ENCODE measurements at regions not wholly inside any gene's neighbourhood (a gene's known extent, or its start where the extent isn't known, plus 50 kb on each side); places are given as distances from the start of the nearest gene placed in this dataset.
A peak's percentile ranks its signal among the peaks of the same experiment; 100 is the strongest.

DNA sequence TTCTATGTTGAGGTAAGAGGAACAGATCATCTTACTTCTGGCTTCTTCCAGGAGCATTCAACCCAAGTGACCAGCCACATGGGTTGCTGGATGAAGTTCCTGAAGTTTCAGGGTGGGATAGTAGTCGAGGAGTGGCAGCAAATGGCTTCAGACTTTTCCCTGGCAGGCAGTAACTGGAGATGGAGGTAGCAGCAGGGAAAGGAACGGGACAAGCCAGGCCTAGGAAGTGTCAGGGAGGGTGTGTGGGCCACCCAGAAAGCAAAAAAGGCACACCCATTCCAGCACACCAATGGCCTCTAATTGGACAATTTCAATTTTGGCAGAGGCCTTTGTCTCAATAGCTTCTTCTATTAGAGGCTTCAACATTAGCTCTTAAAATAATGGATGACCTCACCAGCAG is 498.6 kb upstream of the ATP11B start:
- no peaks in the 10 kb centered on the region for H3K9me3 ChIP-seq (ENCODE audit: control insufficient read depth, insufficient read depth, low read length)
- no peaks in the 10 kb centered on the region for H3K4me1 ChIP-seq (ENCODE audit: control insufficient read depth, insufficient read depth, low read length)
- H3K4me3 ChIP-seq (ENCODE audit: low read depth, low read length) = no peak overlapping the region
- H3K9ac ChIP-seq (ENCODE audit: low read depth, low read length) = no peak overlapping the region
- no peaks in the 10 kb centered on the region for H3K27me3 ChIP-seq (ENCODE audit: control insufficient read depth, insufficient read depth, low read length)
- H3K36me3 ChIP-seq (ENCODE audit: control insufficient read depth, insufficient read depth, low read length) = no peaks in the 10 kb centered on the region

- Histone ChIP-seq H3K36me3 (ENCODE audit: control insufficient read depth, insufficient read depth, low read length) (no peaks in the 10 kb centered on the region), H3K4me1 (ENCODE audit: control insufficient read depth, insufficient read depth, low read length) (no peaks in the 10 kb centered on the region), H3K9ac (ENCODE audit: low read depth, low read length) (no peak overlapping the region), H3K27me3 (ENCODE audit: control insufficient read depth, insufficient read depth, low read length) (no peaks in the 10 kb centered on the region), H3K4me3 (ENCODE audit: low read depth, low read length) (no peak overlapping the region), H3K9me3 (ENCODE audit: control insufficient read depth, insufficient read depth, low read length) (no peaks in the 10 kb centered on the region)
Measured at GRCh38 chr3:182300266-182300665, 493.0 kb upstream of the ATP11B start.

GRCh38 chr3:182303169-182303568 is 490.1 kb upstream of the ATP11B start:
- Histone ChIP-seq H3K36me3 (ENCODE audit: control insufficient read depth, insufficient read depth, low read length) (no peaks in the 10 kb centered on the region), H3K9ac (ENCODE audit: low read depth, low read length) (no peak overlapping the region), H3K27me3 (ENCODE audit: control insufficient read depth, insufficient read depth, low read length) (no peaks in the 10 kb centered on the region), H3K9me3 (ENCODE audit: control insufficient read depth, insufficient read depth, low read length) (no peaks in the 10 kb centered on the region), H3K4me3 (ENCODE audit: low read depth, low read length) (no peak overlapping the region), H3K4me1 (ENCODE audit: control insufficient read depth, insufficient read depth, low read length) (no peaks in the 10 kb centered on the region)

- Histone ChIP-seq H3K27me3 (ENCODE audit: control insufficient read depth, insufficient read depth, low read length) (no peaks in the 10 kb centered on the region), H3K36me3 (ENCODE audit: control insufficient read depth, insufficient read depth, low read length) (no peaks in the 10 kb centered on the region), H3K9me3 (ENCODE audit: control insufficient read depth, insufficient read depth, low read length) (no peaks in the 10 kb centered on the region), H3K4me3 (ENCODE audit: low read depth, low read length) (no peak overlapping the region), H3K9ac (ENCODE audit: low read depth, low read length) (no peak overlapping the region), H3K4me1 (ENCODE audit: control insufficient read depth, insufficient read depth, low read length) (no peaks in the 10 kb centered on the region)
Measured at GRCh38 chr3:182305881-182306665, 487.2 kb upstream of the ATP11B start.

DNA sequence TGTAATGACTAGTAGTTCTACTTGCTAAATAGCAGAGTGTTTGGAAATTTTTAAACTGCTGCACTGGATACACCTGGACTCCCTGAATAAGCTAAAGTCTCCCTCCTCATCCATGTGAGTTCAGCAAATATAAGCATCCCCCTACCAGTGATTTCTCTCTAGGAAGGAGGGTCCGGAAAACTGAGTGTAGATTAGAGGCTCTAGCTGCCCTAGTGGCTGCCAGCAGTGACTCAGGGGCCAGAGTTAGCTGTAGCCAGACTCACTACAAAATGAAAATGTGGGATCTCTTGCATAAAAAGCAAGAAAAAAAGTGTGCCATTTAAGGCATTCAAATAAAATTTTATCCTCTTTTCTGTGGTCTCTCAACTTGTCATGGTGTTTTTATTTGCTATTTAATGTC is 485.0 kb upstream of the ATP11B start:
- no peaks in the 10 kb centered on the region for H3K9me3 ChIP-seq (ENCODE audit: control insufficient read depth, insufficient read depth, low read length)

GRCh38 chr3:182309120-182309519 is 484.2 kb upstream of the ATP11B start:
- no peaks in the 10 kb centered on the region for H3K9me3 ChIP-seq (ENCODE audit: control insufficient read depth, insufficient read depth, low read length)
- no peak overlapping the region for H3K4me3 ChIP-seq (ENCODE audit: low read depth, low read length)
- H3K9ac ChIP-seq (ENCODE audit: low read depth, low read length) = no peak overlapping the region
- H3K27me3 ChIP-seq (ENCODE audit: control insufficient read depth, insufficient read depth, low read length) = no peaks in the 10 kb centered on the region
- H3K4me1 ChIP-seq (ENCODE audit: control insufficient read depth, insufficient read depth, low read length) = no peaks in the 10 kb centered on the region
- H3K36me3 ChIP-seq (ENCODE audit: control insufficient read depth, insufficient read depth, low read length) = no peaks in the 10 kb centered on the region

More for the DNA sequence above, 485.0 kb upstream of the ATP11B start:
- Histone ChIP-seq H3K4me1 (ENCODE audit: control insufficient read depth, insufficient read depth, low read length) (no peaks in the 10 kb centered on the region), H3K27me3 (ENCODE audit: control insufficient read depth, insufficient read depth, low read length) (no peaks in the 10 kb centered on the region), H3K4me3 (ENCODE audit: low read depth, low read length) (no peak overlapping the region), H3K36me3 (ENCODE audit: control insufficient read depth, insufficient read depth, low read length) (no peaks in the 10 kb centered on the region), H3K9ac (ENCODE audit: low read depth, low read length) (no peak overlapping the region)

GRCh38 chr3:182315313-182315712 is 478.0 kb upstream of the ATP11B start:
- H3K4me3 ChIP-seq (ENCODE audit: low read depth, low read length) = no peak overlapping the region
- no peaks in the 10 kb centered on the region for H3K27me3 ChIP-seq (ENCODE audit: control insufficient read depth, insufficient read depth, low read length)
- no peaks in the 10 kb centered on the region for H3K4me1 ChIP-seq (ENCODE audit: control insufficient read depth, insufficient read depth, low read length)
- no peaks in the 10 kb centered on the region for H3K36me3 ChIP-seq (ENCODE audit: control insufficient read depth, insufficient read depth, low read length)
- H3K9ac ChIP-seq (ENCODE audit: low read depth, low read length) = no peak overlapping the region
- no peaks in the 10 kb centered on the region for H3K9me3 ChIP-seq (ENCODE audit: control insufficient read depth, insufficient read depth, low read length)

- Histone ChIP-seq H3K36me3 (ENCODE audit: control insufficient read depth, insufficient read depth, low read length) (no peaks in the 10 kb centered on the region), H3K27me3 (ENCODE audit: control insufficient read depth, insufficient read depth, low read length) (no peaks in the 10 kb centered on the region), H3K4me3 (ENCODE audit: low read depth, low read length) (no peak overlapping the region), H3K9me3 (ENCODE audit: control insufficient read depth, insufficient read depth, low read length) (no peaks in the 10 kb centered on the region), H3K4me1 (ENCODE audit: control insufficient read depth, insufficient read depth, low read length) (peaks cover 27% of the 10 kb centered on the region), H3K9ac (ENCODE audit: low read depth, low read length) (no peak overlapping the region)
Measured at GRCh38 chr3:182323126-182323700, 470.1 kb upstream of the ATP11B start.

- H3K4me3 ChIP-seq (ENCODE audit: low read depth, low read length) = no peak overlapping the region
- H3K36me3 ChIP-seq (ENCODE audit: control insufficient read depth, insufficient read depth, low read length) = no peaks in the 10 kb centered on the region
- H3K9ac ChIP-seq (ENCODE audit: low read depth, low read length) = no peak overlapping the region
- no peaks in the 10 kb centered on the region for H3K27me3 ChIP-seq (ENCODE audit: control insufficient read depth, insufficient read depth, low read length)
- peaks cover 27% of the 10 kb centered on the region for H3K4me1 ChIP-seq (ENCODE audit: control insufficient read depth, insufficient read depth, low read length)
- no peaks in the 10 kb centered on the region for H3K9me3 ChIP-seq (ENCODE audit: control insufficient read depth, insufficient read depth, low read length)
Measured at GRCh38 chr3:182323898-182324297, 469.4 kb upstream of the ATP11B start.

- no peaks in the 10 kb centered on the region for H3K9me3 ChIP-seq (ENCODE audit: control insufficient read depth, insufficient read depth, low read length)
- H3K27me3 ChIP-seq (ENCODE audit: control insufficient read depth, insufficient read depth, low read length) = no peaks in the 10 kb centered on the region
- peaks cover 27% of the 10 kb centered on the region for H3K4me1 ChIP-seq (ENCODE audit: control insufficient read depth, insufficient read depth, low read length)
- no peaks in the 10 kb centered on the region for H3K36me3 ChIP-seq (ENCODE audit: control insufficient read depth, insufficient read depth, low read length)
- no peak overlapping the region for H3K4me3 ChIP-seq (ENCODE audit: low read depth, low read length)
- H3K9ac ChIP-seq (ENCODE audit: low read depth, low read length) = no peak overlapping the region
Measured at GRCh38 chr3:182325213-182325950, 467.9 kb upstream of the ATP11B start.

GRCh38 chr3:182327196-182327681 is 466.1 kb upstream of the ATP11B start:
- no peaks in the 10 kb centered on the region for H3K9me3 ChIP-seq (ENCODE audit: control insufficient read depth, insufficient read depth, low read length)
- H3K4me1 ChIP-seq (ENCODE audit: control insufficient read depth, insufficient read depth, low read length) = peaks cover 27% of the 10 kb centered on the region
- peak overlapping the region; percentile 28 for H3K9ac ChIP-seq (ENCODE audit: low read depth, low read length)
- no peaks in the 10 kb centered on the region for H3K27me3 ChIP-seq (ENCODE audit: control insufficient read depth, insufficient read depth, low read length)
- H3K4me3 ChIP-seq (ENCODE audit: low read depth, low read length) = peak overlapping the region; percentile 10
- no peaks in the 10 kb centered on the region for H3K36me3 ChIP-seq (ENCODE audit: control insufficient read depth, insufficient read depth, low read length)
